AG04449 (cell line): ENCODE measurements at regions not wholly inside any gene's neighbourhood (a gene's known extent, or its start where the extent isn't known, plus 50 kb on each side); places are given as distances from the start of the nearest gene placed in this dataset.
"Not testable (repeated sequence)": the region's sequence is repeated elsewhere in the genome, so short reads cannot be mapped to it uniquely, and the experiment has no call there.

Source experiments
- CTCF ChIA-PET: fragments of 350-600 bp; formaldehyde crosslinking; extraction: SDS; loops from one replicate; lab custom pipeline; 2021; ENCODE audit warnings: antibody characterized with exemption; lab: Yijun Ruan, JAX
- POLR2A ChIA-PET: fragments of 400-600, 350-600 bp; formaldehyde crosslinking; extraction: SDS; loops from one replicate; lab custom pipeline; 2020; ENCODE audit warnings: antibody characterized with exemption, inconsistent platforms; lab: Yijun Ruan, JAX
- DNase-seq: peaks from one replicate; pipeline ENCODE4 v3.0.0-alpha.2; 2010; ENCODE audit warnings: low read depth, low spot score
- H3K4me3 ChIP-seq: 2 replicates; pipeline ENCODE4 v1.5.1; 2011; ENCODE audit warnings: low read depth, mild to moderate bottlenecking, control low read depth, low read length
- CTCF ChIP-seq: IDR thresholded peaks from one replicate; pipeline ENCODE4 v1.5.1; 2011; ENCODE audit warnings: mild to moderate bottlenecking, moderate library complexity, low read length, control low read depth, inconsistent platforms; ENCODE audit not compliant: insufficient read depth; ENCODE audit errors: missing control alignments

GRCh38 chr2:109677835-109678580, 63.8 kb downstream of the SOWAHC start:
- TF ChIP-seq CTCF = no peak
- DNase-seq = no peak
- no peak overlapping the region for H3K4me3 ChIP-seq
- CTCF ChIA-PET = interaction anchor here (1.0 kb wide), 1 partner anchor 58 kb away, joined by 3 read pairs; no protein-coding TSS in a partner anchor
- POLR2A ChIA-PET = no interaction called here

- DNase-seq, POLR2A ChIA-PET, H3K4me3 ChIP-seq: not testable (repeated sequence)
- CTCF ChIA-PET = interaction anchor here (1.0 kb wide), 1 partner anchor 57 kb away, joined by 3 read pairs; no protein-coding TSS in a partner anchor
These were observed 64.6 kb downstream of the SOWAHC start for GRCh38 chr2:109678724-109679201.

DNA sequence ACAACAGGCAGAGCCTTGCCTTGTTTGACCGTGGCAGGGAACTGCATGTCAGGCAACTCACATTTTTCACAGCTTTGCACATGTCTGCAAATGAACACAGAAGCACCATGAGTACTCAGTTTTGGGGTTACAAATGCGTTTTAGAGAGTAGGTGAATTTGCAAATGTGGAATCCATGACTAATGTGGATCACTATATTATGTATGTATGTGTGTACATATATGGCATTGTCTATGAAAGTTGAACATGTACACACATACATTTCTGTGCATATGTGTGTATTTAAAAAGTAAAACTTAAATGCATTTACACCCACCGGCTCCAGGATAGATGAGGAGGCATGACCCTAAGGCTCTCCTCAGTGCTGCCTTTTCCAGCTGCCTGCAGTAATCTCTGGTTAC, 65.1 kb downstream of the SOWAHC start:
- CTCF ChIA-PET = interaction anchor here (1.2 kb wide), 1 partner anchor 57 kb away, joined by 3 read pairs; no protein-coding TSS in a partner anchor
- no peak for TF ChIP-seq CTCF

DNA sequence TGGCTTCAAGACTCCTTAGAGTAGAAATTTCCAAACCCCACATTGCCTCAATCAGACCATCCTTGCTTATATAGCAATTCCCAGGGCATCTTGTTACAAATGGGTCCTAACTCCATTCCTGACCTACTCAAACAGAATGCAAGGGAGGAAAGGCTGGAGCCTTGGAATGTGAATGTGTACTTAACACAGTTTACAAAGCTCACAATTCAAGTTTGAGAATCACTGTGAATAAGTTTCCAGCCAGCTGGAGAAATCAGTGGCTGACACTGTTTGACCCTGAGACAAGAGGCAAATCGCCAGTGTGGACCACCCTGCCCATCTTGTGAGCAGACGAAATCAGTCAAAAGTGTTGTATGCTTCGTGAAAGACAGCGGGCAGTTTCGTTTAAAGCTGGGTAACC, 65.5 kb downstream of the SOWAHC start:
- H3K4me3 ChIP-seq = no peak overlapping the region
- TF ChIP-seq CTCF = no peak
- CTCF ChIA-PET = interaction anchor here (1.2 to 1.4 kb wide), 2 partner anchors 56 to 133 kb away, joined by 3 read pairs; no protein-coding TSS in a partner anchor
- DNase-seq = no peak
- POLR2A ChIA-PET = no interaction called here

More for the DNA sequence above, 65.1 kb downstream of the SOWAHC start:
- DNase-seq = no peak
- no peak overlapping the region for H3K4me3 ChIP-seq
- POLR2A ChIA-PET = no interaction called here

DNA sequence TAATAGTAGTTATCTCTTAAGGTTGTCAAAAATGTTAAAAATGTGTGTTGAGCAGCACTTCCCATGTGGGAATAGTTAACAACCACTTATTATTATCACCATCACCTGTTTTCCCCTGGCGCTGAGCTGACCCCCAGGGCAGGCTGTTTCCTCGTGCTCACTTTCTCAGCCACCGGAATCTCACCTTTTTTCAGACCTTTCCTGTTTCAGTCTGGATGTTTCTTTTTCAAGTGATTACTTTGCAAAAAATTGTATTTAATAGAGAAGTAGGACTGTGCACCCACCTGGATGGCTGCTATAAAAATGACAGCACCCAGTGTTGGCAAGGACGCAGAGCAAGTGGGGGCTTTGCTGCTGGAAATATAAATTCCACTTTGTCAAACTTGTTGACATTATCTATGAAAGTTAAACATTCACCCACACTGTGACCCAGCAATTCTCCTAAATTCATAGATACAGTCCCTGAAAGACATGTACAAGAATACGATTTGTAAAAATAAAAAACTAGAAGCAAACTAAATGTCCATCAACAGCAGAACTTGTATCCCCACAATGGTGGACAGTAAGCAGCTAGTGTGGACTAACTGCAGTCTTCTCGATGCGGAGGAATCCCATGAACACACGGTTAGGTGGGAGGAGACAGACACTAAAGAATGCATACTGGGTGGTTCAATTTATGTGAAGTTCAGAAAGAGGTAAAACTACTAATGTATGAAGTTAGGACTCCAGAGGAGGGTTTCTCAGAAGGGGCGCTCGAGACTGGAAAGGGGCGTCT, 66.5 kb downstream of the SOWAHC start:
- DNase-seq = no peak
- TF ChIP-seq CTCF = no peak
- ChIA-PET CTCF (interaction anchor here (1.2 to 1.4 kb wide), 2 partner anchors 55 to 134 kb away, joined by 3 read pairs; no protein-coding TSS in a partner anchor), POLR2A (no interaction called here)
- no peak overlapping the region for H3K4me3 ChIP-seq

DNA sequence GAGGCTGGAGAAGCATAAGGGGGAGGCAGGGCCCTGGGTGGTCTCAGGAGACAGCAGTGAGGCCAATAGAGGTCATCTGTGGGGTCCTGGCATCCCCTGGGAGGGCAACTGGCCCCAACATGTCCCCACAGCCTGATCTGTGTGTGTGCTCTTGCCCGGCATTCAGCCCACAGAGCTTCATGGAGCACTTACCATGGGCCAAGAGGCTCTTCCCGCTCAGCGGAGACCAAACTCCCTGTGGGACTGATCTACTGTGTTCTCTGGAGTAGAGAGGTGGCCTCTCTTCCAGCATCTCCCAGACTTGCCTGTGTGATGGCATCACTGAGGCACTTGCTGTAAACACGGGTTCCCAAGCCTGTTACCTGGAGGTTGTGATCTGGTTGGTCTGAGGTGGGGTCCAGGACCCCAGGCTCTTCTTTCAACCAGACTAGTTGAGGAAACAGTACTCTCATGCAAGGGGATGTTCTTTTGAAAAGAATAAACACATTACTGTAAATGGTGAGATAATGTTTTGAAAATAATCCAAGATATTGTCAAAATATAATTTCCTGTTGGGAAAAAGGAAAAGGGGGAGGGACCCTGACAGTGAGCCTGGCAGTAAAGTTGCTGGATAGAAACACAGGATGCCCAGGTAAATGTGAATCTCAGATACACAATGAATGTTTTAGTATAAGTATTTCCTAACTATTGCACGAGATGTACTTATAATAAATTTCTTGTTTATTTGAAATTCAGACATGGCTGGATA, 67.6 kb downstream of the SOWAHC start:
- DNase-seq = no peak
- TF ChIP-seq CTCF = no peak
- H3K4me3 ChIP-seq = no peak overlapping the region
- CTCF ChIA-PET = no interaction called here
- POLR2A ChIA-PET = no interaction called here
